H9 (cell line): ENCODE measurements at regions not wholly inside any gene's neighbourhood (a gene's known extent, or its start where the extent isn't known, plus 50 kb on each side); places are given as distances from the start of the nearest gene placed in this dataset.

Source experiments
- DNase-seq: peaks from one replicate; pipeline ENCODE4 v3.0.0-alpha.2; 2017
- H2AFZ ChIP-seq: one replicate; pipeline ENCODE4 v1.6.1; 2013; ENCODE audit warnings: mild to moderate bottlenecking, low read length, control low read depth, moderate library complexity
- H2AK5ac ChIP-seq: 2 replicates; pipeline ENCODE4 v1.6.1; 2013; ENCODE audit warnings: low read length, control low read depth, mixed read lengths; ENCODE audit not compliant: insufficient read length
- H2BK120ac ChIP-seq: one replicate; pipeline ENCODE4 v1.6.1; 2013; ENCODE audit warnings: low read depth, mild to moderate bottlenecking, low read length, control low read depth, inconsistent platforms; ENCODE audit not compliant: poor library complexity, severe bottlenecking
- H2BK12ac ChIP-seq: 2 replicates; pipeline ENCODE4 v1.6.1; 2013; ENCODE audit warnings: low read length, control low read depth, mixed read lengths, low read depth; ENCODE audit not compliant: insufficient read length
- H2BK15ac ChIP-seq: 2 replicates; pipeline ENCODE4 v1.6.1; 2013; ENCODE audit warnings: low read depth, low read length, control low read depth
- H2BK20ac ChIP-seq: one replicate; pipeline ENCODE4 v1.6.1; 2013; ENCODE audit warnings: low read depth, mild to moderate bottlenecking, low read length, control low read depth, inconsistent platforms; ENCODE audit not compliant: poor library complexity, severe bottlenecking
- H2BK5ac ChIP-seq: 2 replicates; pipeline ENCODE4 v1.6.1; 2013; ENCODE audit warnings: low read length, control low read depth, mixed read lengths; ENCODE audit not compliant: insufficient read length
- H3K14ac ChIP-seq: 2 replicates; pipeline ENCODE4 v1.6.1; 2013; ENCODE audit warnings: low read length, control low read depth; ENCODE audit not compliant: insufficient read depth
- H3K18ac ChIP-seq: 2 replicates; pipeline ENCODE4 v1.6.1; 2013; ENCODE audit warnings: low read depth, mild to moderate bottlenecking, mixed read lengths, low read length, control low read depth; ENCODE audit not compliant: insufficient read length
- H3K23ac ChIP-seq: 2 replicates; pipeline ENCODE4 v1.6.1; 2013; ENCODE audit warnings: low read length, control low read depth, mixed read lengths, low read depth; ENCODE audit not compliant: insufficient read length
- H3K23me2 ChIP-seq: 2 replicates; pipeline ENCODE4 v1.6.1; 2013; ENCODE audit warnings: low read depth, mild to moderate bottlenecking, mixed read lengths, low read length, control low read depth; ENCODE audit not compliant: insufficient read length, poor library complexity, severe bottlenecking
- H3K27ac ChIP-seq: 2 replicates; pipeline ENCODE4 v1.5.1; 2013; ENCODE audit warnings: low read length, control low read depth, mixed read lengths, low read depth; ENCODE audit not compliant: insufficient read length
- H3K27me3 ChIP-seq: 2 replicates; pipeline ENCODE4 v1.6.1; 2013; ENCODE audit warnings: low read length, control low read depth, inconsistent platforms; ENCODE audit not compliant: insufficient read depth
- H3K4ac ChIP-seq: 2 replicates; pipeline ENCODE4 v1.6.1; 2013; ENCODE audit warnings: low read depth, mild to moderate bottlenecking, control low read depth, inconsistent platforms, low read length, moderate library complexity
- H3K4me1 ChIP-seq: 2 replicates; pipeline ENCODE4 v1.6.1; 2013; ENCODE audit warnings: low read length, control low read depth, inconsistent platforms; ENCODE audit not compliant: insufficient read depth
- H3K4me2 ChIP-seq: 2 replicates; pipeline ENCODE4 v1.6.1; 2013; ENCODE audit warnings: low read length, control low read depth, mixed read lengths; ENCODE audit not compliant: insufficient read length, insufficient read depth
- H3K56ac ChIP-seq: 2 replicates; pipeline ENCODE4 v1.6.1; 2013; ENCODE audit warnings: low read depth, mild to moderate bottlenecking, mixed read lengths, low read length, control low read depth; ENCODE audit not compliant: insufficient read length
- H3K79me1 ChIP-seq: 2 replicates; pipeline ENCODE4 v1.6.1; 2013; ENCODE audit warnings: low read depth, mild to moderate bottlenecking, moderate library complexity, low read length, control low read depth, inconsistent platforms; ENCODE audit not compliant: insufficient read depth, poor library complexity, severe bottlenecking
- H3K79me2 ChIP-seq: 2 replicates; pipeline ENCODE4 v1.6.1; 2013; ENCODE audit warnings: low read length, control low read depth, inconsistent platforms; ENCODE audit not compliant: insufficient read depth
- H3K9ac ChIP-seq: 2 replicates; pipeline ENCODE4 v1.6.1; 2013; ENCODE audit warnings: low read length, control low read depth, mixed read lengths; ENCODE audit not compliant: insufficient read length; ENCODE audit errors: extremely low read depth
- H3K9me3 ChIP-seq: one replicate; pipeline ENCODE4 v1.6.1; 2013; ENCODE audit warnings: low read depth, low read length, inconsistent platforms; ENCODE audit not compliant: control insufficient read depth
- H3T11ph ChIP-seq: one replicate; pipeline ENCODE4 v1.6.1; 2013; ENCODE audit warnings: mild to moderate bottlenecking, low read length, control low read depth, inconsistent platforms
- H4K20me1 ChIP-seq: one replicate; pipeline ENCODE4 v1.6.1; 2013; ENCODE audit not compliant: control insufficient read depth, insufficient read length, insufficient read depth
- H4K5ac ChIP-seq: 2 replicates; pipeline ENCODE4 v1.6.1; 2013; ENCODE audit warnings: low read depth, mild to moderate bottlenecking, mixed read lengths, low read length, control low read depth; ENCODE audit not compliant: insufficient read length
- H4K8ac ChIP-seq: replicated peaks from 2 replicates; pipeline ENCODE4 v1.6.1; 2013; ENCODE audit warnings: low read length, control low read depth, mixed read lengths, low read depth; ENCODE audit not compliant: insufficient read length
- H4K91ac ChIP-seq: 2 replicates; pipeline ENCODE4 v1.6.1; 2013; ENCODE audit warnings: low read depth, mild to moderate bottlenecking, moderate library complexity, mixed read lengths, low read length, control low read depth; ENCODE audit not compliant: insufficient read length
- H3K27ac Mint-ChIP-seq, 3 experiments: 2 replicates in 2 of 3; 3 replicates in 1 of 3; pipeline ENCODE4 v1.8.0; 2020 to 2021; ENCODE audit warnings: mixed read lengths in 3 of 3, mild to moderate bottlenecking in 1 of 3, moderate library complexity in 1 of 3
- H3K27me3 Mint-ChIP-seq: 2 replicates; pipeline ENCODE4 v1.8.0; 2021; ENCODE audit warnings: low read depth, mild to moderate bottlenecking, moderate library complexity, mixed read lengths
- H3K36me3 Mint-ChIP-seq, 3 experiments: 2 replicates in 2 of 3; 3 replicates in 1 of 3; pipeline ENCODE4 v1.8.0; 2020 to 2021; ENCODE audit warnings: low read depth in 3 of 3, mixed read lengths in 3 of 3; ENCODE audit not compliant: insufficient read depth in 1 of 3
- H3K4me1 Mint-ChIP-seq, 2 experiments: 2 replicates each; pipeline ENCODE4 v1.8.0; 2020; ENCODE audit warnings: mixed read lengths in 2 of 2
- H3K4me3 Mint-ChIP-seq, 2 experiments: 2 replicates in 1 of 2; 3 replicates in 1 of 2; pipeline ENCODE4 v1.8.0; 2020 to 2021; ENCODE audit warnings: mild to moderate bottlenecking in 2 of 2, mixed read lengths in 2 of 2, moderate library complexity in 1 of 2
- H3K9me3 Mint-ChIP-seq, 2 experiments: 2 replicates in 1 of 2; 3 replicates in 1 of 2; pipeline ENCODE4 v1.8.0; 2020; ENCODE audit warnings: mild to moderate bottlenecking in 2 of 2, mixed read lengths in 2 of 2, moderate library complexity in 1 of 2
- CTCF ChIP-seq: fragments of 200-600 bp; sonication (generic); conservative IDR thresholded peaks from 3 replicates; pipeline ENCODE4 v1.8.0; 2021; ENCODE audit warnings: antibody characterized with exemption, mild to moderate bottlenecking
- WGBS: extraction: QIAGEN DNeasy Blood & Tissue Kit; methylation state at CpG from one replicate; pipeline ENCODE4 v1.1.7; 2013; ENCODE audit warnings: missing lambda C conversion rate, low lambda C conversion rate, mixed read lengths; ENCODE audit not compliant: insufficient read length; ENCODE audit errors: extremely low coverage; 5-methylcytosine and 5-hydroxymethylcytosine counted together

- Histone ChIP-seq H2BK20ac (no peak overlapping the region), H3K4me1 (no peaks in the 10 kb centered on the region), H4K20me1 (no peaks in the 10 kb centered on the region), H2BK12ac (no peak overlapping the region), H3K9ac (no peak overlapping the region), H3K23ac (no peak overlapping the region), H4K8ac (no peak overlapping the region), H3K27ac (no peak overlapping the region), H2AFZ (no peak overlapping the region), H2AK5ac (no peak overlapping the region), H3K9me3 (no peaks in the 10 kb centered on the region), H3K79me2 (no peaks in the 10 kb centered on the region), H4K91ac (no peak overlapping the region), H2BK15ac (no peak overlapping the region), H3K56ac (no peak overlapping the region), H2BK5ac (no peak overlapping the region), H3K4me2 (no peak overlapping the region), H3K4ac (no peak overlapping the region), H3K79me1 (no peaks in the 10 kb centered on the region), H3K23me2 (no peaks in the 10 kb centered on the region), H3K27me3 (no peaks in the 10 kb centered on the region), H3K18ac (no peak overlapping the region), H4K5ac (no peak overlapping the region), H3K14ac (no peak overlapping the region; the same call in 1 of the 2 replicates), H2BK120ac (no peak overlapping the region), H3T11ph (no peak overlapping the region)
- Mint-ChIP-seq H3K36me3 (no peaks in the 10 kb centered on the region), H3K4me3 (no peak overlapping the region), H3K4me1 (peaks cover 3 to 4% of the 10 kb centered on the region in 2 experiments; a peak in 2 of 4 replicates), H3K27ac (peak overlapping the region in 1 of 3 experiments; percentile 27; a peak in 1 of 7 replicates), H3K27me3 (peaks cover 4% of the 10 kb centered on the region), H3K9me3 (peaks cover 0 to 1% of the 10 kb centered on the region in 2 experiments; a peak in 1 of 5 replicates)
- DNase-seq = no peak
- no peak for TF ChIP-seq CTCF
- no CpG with 5 or more reads among the region's 7 CpGs for WGBS
Measured at GRCh38 chr2:105680357-105680756, 64.4 kb upstream of the NCK2 start.
